ENCODE measurements at regions not wholly inside any gene's neighbourhood (a gene's known extent, or its start where the extent isn't known, plus 50 kb on each side); places are given as distances from the start of the nearest gene placed in this dataset.

DNA sequence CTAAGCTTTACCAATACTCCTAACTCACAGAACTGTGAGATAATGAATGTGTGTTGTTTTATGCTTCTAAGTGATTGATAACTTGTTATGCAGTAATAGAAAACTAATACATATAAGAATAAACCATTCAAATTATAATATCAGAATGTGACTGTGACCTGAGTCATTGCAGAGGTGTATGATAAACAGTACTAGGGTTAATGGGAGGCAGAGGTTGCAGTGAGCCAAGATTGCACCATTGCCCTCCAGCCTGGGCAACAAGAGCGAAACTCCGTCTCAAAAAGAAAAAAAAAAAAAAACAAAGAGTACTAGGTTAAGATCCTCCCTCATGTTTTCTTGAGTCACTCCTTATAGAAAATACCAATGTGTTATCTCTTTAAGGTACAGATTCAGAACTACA, 950.3 kb downstream of the SORCS1 start:
- Histone ChIP-seq H3K9me3 (no peaks in the 10 kb centered on the region), H3K36me3 (no peaks in the 10 kb centered on the region), H3K4me3 (no peak overlapping the region), H3K4me1 (replicated peaks) (no peaks in the 10 kb centered on the region), H3K27me3 (replicated peaks; ENCODE audit: insufficient read depth) (no peaks in the 10 kb centered on the region), H3K27ac (no peak overlapping the region)
- WGBS: 86% methylated on average over 2 of the region's 2 CpGs
- TF ChIP-seq POLR2A (IDR thresholded peaks at IDR 0.05): no peak
- intact Hi-C loops (cut with DNase I): no loop called here
- no peak for DNase-seq (ENCODE audit: low spot score)

DNA sequence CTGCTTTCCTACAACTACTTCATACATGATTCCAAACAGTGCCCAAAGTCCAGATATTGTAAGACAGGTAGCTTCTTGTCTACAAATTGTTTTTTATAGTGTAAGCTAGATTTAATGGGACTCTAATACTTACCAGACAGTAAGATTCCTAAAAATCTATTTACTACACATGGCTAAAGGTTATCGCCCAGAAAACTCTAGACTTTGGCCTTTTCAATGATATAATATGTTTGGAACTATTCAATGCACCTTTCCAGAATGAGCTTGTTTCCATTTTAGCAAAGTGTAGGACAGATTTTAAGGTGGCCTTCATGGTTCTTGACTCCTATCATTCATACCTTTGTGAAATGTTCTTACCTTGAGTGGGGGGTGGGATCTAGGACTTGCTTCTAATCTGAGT, 951.0 kb downstream of the SORCS1 start:
- H3K4me1 ChIP-seq (replicated peaks): no peaks in the 10 kb centered on the region
- no peaks in the 10 kb centered on the region for H3K9me3 ChIP-seq
- DNase-seq (ENCODE audit: low spot score): no peak
- 86% methylated on average over 1 of the region's 1 CpG for WGBS
- intact Hi-C loops (cut with DNase I): no loop called here
- H3K4me3 ChIP-seq: no peak overlapping the region
- H3K27me3 ChIP-seq (replicated peaks; ENCODE audit: insufficient read depth): no peaks in the 10 kb centered on the region
- TF ChIP-seq CTCF (IDR thresholded peaks at IDR 0.05): no peak
- no peak for TF ChIP-seq POLR2A (IDR thresholded peaks at IDR 0.05)
- no peak for TF ChIP-seq POLR2AphosphoS5 (IDR thresholded peaks at IDR 0.05)
- H3K27ac ChIP-seq: no peak overlapping the region
- H3K36me3 ChIP-seq: no peaks in the 10 kb centered on the region

- no peaks in the 10 kb centered on the region for H3K36me3 ChIP-seq
- no peak overlapping the region for H3K4me3 ChIP-seq
- H3K9me3 ChIP-seq: no peaks in the 10 kb centered on the region
- TF ChIP-seq CTCF (IDR thresholded peaks at IDR 0.05) (no peak), POLR2AphosphoS5 (IDR thresholded peaks at IDR 0.05) (no peak), POLR2A (IDR thresholded peaks at IDR 0.05) (no peak)
- no peak overlapping the region for H3K27ac ChIP-seq
- intact Hi-C loops (cut with DNase I): no loop called here
- no peak for DNase-seq (ENCODE audit: low spot score)
- no peaks in the 10 kb centered on the region for H3K4me1 ChIP-seq (replicated peaks)
- no peaks in the 10 kb centered on the region for H3K27me3 ChIP-seq (replicated peaks; ENCODE audit: insufficient read depth)
Measured at GRCh38 chr10:106198275-106198674, 966.2 kb downstream of the SORCS1 start.

DNA sequence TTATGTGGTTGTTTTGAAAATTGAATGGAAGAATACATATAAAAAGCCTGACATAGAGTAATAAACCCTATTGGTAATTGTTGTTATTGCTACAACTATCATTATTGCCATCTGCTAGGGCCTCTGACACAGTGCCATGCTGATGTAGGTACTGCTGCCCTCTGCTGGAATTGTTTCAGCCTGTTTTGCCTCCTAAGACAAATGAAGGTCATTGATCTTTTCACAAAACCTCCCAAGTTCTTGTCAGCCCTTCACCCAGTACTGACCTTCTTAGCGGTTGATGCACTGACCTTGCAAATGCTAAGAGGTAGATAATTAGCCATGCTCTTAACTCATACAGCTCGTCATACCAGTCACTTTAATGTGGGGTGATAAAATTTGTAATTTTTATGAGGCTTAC, 975.2 kb downstream of the SORCS1 start:
- H3K27ac ChIP-seq: no peak overlapping the region
- H3K4me1 ChIP-seq (replicated peaks): no peaks in the 10 kb centered on the region
- no peak for DNase-seq (ENCODE audit: low spot score)
- no peaks in the 10 kb centered on the region for H3K9me3 ChIP-seq
- intact Hi-C loops (cut with DNase I): no loop called here
- no peaks in the 10 kb centered on the region for H3K27me3 ChIP-seq (replicated peaks; ENCODE audit: insufficient read depth)
- H3K4me3 ChIP-seq: no peak overlapping the region
- TF ChIP-seq POLR2A (IDR thresholded peaks at IDR 0.05) (no peak), POLR2AphosphoS5 (IDR thresholded peaks at IDR 0.05) (no peak), CTCF (IDR thresholded peaks at IDR 0.05) (no peak)
- H3K36me3 ChIP-seq: no peaks in the 10 kb centered on the region
- 22% methylated on average over 2 of the region's 2 CpGs for WGBS

- Histone ChIP-seq H3K9me3 (no peaks in the 10 kb centered on the region), H3K36me3 (no peaks in the 10 kb centered on the region), H3K27me3 (replicated peaks; ENCODE audit: insufficient read depth) (no peaks in the 10 kb centered on the region), H3K4me3 (no peak overlapping the region), H3K4me1 (replicated peaks) (no peaks in the 10 kb centered on the region), H3K27ac (no peak overlapping the region)
- WGBS: 75% methylated on average over 2 of the region's 2 CpGs
- intact Hi-C loops (cut with DNase I): no loop called here
- TF ChIP-seq POLR2AphosphoS5 (IDR thresholded peaks at IDR 0.05): no peak
- no peak for TF ChIP-seq CTCF (IDR thresholded peaks at IDR 0.05)
- TF ChIP-seq POLR2A (IDR thresholded peaks at IDR 0.05): no peak
- no peak for DNase-seq (ENCODE audit: low spot score)
Measured at GRCh38 chr10:106185951-106186350, 978.6 kb downstream of the SORCS1 start.
